ENCODE measurements at regions not wholly inside any gene's neighbourhood (a gene's known extent, or its start where the extent isn't known, plus 50 kb on each side); places are given as distances from the start of the nearest gene placed in this dataset.

GRCh38 chr13:111510502-111511218, 190.2 kb downstream of the TEX29 start:
- no peaks in the 10 kb centered on the region for H3K36me3 ChIP-seq (ENCODE audit: insufficient read depth)
- H3K4me2 ChIP-seq, result no peak overlapping the region
- ATAC-seq (no peak), DNase-seq (ENCODE audit: low spot score) (no peak)
- H3F3A ChIP-seq (replicated peaks; ENCODE audit: low read depth), result no peaks in the 10 kb centered on the region; the same call in 1 of the 2 replicates
- Mint-ChIP-seq H3K27me3 (ENCODE audit: insufficient read depth, low read depth, poor library complexity) (peaks cover 7% of the 10 kb centered on the region), H3K4me3 (no peak overlapping the region), H3K36me3 (ENCODE audit: low read depth) (no peaks in the 10 kb centered on the region), H3K27ac (no peak overlapping the region), H3K4me1 (peaks cover 5% of the 10 kb centered on the region; the same call in 1 of the 3 replicates), H3K9me3 (no peaks in the 10 kb centered on the region; the same call in 2 of the 3 replicates)
- H3K4me1 ChIP-seq (ENCODE audit: insufficient read depth), result peaks cover 5% of the 10 kb centered on the region; the same call in 1 of the 2 replicates
- no peaks in the 10 kb centered on the region for H4K20me1 ChIP-seq (replicated peaks; ENCODE audit: insufficient read depth)
- no peak overlapping the region for H3K4me3 ChIP-seq
- no peak overlapping the region for H2AFZ ChIP-seq
- H3K27me3 ChIP-seq (ENCODE audit: insufficient read depth), result no peaks in the 10 kb centered on the region
- H3K27ac ChIP-seq (ENCODE audit: low read depth), result no peak overlapping the region
- TF ChIP-seq POLR2AphosphoS5 (IDR thresholded peaks at IDR 0.05; ENCODE audit: low read depth) (no peak), CREB1 (CRISPR knock-in tag; IDR thresholded peaks at IDR 0.05; ENCODE audit: low read depth) (no peak), JUNB (IDR thresholded peaks at IDR 0.05; ENCODE audit: unreplicated experiment) (no peak), ZNF331 (CRISPR knock-in tag; IDR thresholded peaks at IDR 0.05; ENCODE audit: low read depth) (no peak), ZNF114 (CRISPR knock-in tag; IDR thresholded peaks at IDR 0.05) (no peak), ETS1 (IDR thresholded peaks at IDR 0.05) (no peak), REST (IDR thresholded peaks at IDR 0.05; ENCODE audit: unreplicated experiment) (no peak), STAT1 (IDR thresholded peaks at IDR 0.05; ENCODE audit: unreplicated experiment) (no peak), NANOG (IDR thresholded peaks at IDR 0.05; ENCODE audit: borderline replicate concordance) (no peak), EZH2phosphoT487 (IDR thresholded peaks at IDR 0.05; ENCODE audit: unreplicated experiment) (no peak), EZH2 (IDR thresholded peaks at IDR 0.05; ENCODE audit: low read depth, unreplicated experiment) (no peak)
- TF ChIP-seq, protein P1, sequence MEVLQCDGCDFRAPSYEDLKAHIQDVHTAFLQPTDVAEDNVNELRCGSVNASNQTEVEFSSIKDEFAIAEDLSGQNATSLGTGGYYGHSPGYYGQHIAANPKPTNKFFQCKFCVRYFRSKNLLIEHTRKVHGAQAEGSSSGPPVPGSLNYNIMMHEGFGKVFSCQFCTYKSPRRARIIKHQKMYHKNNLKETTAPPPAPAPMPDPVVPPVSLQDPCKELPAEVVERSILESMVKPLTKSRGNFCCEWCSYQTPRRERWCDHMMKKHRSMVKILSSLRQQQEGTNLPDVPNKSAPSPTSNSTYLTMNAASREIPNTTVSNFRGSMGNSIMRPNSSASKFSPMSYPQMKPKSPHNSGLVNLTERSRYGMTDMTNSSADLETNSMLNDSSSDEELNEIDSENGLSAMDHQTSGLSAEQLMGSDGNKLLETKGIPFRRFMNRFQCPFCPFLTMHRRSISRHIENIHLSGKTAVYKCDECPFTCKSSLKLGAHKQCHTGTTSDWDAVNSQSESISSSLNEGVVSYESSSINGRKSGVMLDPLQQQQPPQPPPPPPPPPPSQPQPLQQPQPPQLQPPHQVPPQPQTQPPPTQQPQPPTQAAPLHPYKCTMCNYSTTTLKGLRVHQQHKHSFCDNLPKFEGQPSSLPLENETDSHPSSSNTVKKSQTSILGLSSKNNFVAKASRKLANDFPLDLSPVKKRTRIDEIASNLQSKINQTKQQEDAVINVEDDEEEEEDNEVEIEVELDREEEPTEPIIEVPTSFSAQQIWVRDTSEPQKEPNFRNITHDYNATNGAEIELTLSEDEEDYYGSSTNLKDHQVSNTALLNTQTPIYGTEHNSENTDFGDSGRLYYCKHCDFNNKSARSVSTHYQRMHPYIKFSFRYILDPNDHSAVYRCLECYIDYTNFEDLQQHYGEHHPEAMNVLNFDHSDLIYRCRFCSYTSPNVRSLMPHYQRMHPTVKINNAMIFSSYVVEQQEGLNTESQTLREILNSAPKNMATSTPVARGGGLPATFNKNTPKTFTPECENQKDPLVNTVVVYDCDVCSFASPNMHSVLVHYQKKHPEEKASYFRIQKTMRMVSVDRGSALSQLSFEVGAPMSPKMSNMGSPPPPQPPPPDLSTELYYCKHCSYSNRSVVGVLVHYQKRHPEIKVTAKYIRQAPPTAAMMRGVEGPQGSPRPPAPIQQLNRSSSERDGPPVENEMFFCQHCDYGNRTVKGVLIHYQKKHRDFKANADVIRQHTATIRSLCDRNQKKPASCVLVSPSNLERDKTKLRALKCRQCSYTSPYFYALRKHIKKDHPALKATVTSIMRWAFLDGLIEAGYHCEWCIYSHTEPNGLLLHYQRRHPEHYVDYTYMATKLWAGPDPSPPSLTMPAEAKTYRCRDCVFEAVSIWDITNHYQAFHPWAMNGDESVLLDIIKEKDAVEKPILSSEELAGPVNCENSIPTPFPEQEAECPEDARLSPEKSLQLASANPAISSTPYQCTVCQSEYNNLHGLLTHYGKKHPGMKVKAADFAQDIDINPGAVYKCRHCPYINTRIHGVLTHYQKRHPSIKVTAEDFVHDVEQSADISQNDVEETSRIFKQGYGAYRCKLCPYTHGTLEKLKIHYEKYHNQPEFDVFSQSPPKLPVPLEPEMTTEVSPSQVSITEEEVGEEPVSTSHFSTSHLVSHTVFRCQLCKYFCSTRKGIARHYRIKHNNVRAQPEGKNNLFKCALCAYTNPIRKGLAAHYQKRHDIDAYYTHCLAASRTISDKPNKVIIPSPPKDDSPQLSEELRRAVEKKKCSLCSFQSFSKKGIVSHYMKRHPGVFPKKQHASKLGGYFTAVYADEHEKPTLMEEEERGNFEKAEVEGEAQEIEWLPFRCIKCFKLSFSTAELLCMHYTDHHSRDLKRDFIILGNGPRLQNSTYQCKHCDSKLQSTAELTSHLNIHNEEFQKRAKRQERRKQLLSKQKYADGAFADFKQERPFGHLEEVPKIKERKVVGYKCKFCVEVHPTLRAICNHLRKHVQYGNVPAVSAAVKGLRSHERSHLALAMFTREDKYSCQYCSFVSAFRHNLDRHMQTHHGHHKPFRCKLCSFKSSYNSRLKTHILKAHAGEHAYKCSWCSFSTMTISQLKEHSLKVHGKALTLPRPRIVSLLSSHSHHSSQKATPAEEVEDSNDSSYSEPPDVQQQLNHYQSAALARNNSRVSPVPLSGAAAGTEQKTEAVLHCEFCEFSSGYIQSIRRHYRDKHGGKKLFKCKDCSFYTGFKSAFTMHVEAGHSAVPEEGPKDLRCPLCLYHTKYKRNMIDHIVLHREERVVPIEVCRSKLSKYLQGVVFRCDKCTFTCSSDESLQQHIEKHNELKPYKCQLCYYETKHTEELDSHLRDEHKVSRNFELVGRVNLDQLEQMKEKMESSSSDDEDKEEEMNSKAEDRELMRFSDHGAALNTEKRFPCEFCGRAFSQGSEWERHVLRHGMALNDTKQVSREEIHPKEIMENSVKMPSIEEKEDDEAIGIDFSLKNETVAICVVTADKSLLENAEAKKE (CRISPR knock-in tag; IDR thresholded peaks at IDR 0.05), result no peak
- TF ChIP-seq, protein P2, sequence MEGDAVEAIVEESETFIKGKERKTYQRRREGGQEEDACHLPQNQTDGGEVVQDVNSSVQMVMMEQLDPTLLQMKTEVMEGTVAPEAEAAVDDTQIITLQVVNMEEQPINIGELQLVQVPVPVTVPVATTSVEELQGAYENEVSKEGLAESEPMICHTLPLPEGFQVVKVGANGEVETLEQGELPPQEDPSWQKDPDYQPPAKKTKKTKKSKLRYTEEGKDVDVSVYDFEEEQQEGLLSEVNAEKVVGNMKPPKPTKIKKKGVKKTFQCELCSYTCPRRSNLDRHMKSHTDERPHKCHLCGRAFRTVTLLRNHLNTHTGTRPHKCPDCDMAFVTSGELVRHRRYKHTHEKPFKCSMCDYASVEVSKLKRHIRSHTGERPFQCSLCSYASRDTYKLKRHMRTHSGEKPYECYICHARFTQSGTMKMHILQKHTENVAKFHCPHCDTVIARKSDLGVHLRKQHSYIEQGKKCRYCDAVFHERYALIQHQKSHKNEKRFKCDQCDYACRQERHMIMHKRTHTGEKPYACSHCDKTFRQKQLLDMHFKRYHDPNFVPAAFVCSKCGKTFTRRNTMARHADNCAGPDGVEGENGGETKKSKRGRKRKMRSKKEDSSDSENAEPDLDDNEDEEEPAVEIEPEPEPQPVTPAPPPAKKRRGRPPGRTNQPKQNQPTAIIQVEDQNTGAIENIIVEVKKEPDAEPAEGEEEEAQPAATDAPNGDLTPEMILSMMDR (conservative IDR thresholded peaks at IDR 0.05; ENCODE audit: low read depth in 2 of 2), result no peak
- H3K79me2 ChIP-seq (replicated peaks; ENCODE audit: insufficient read depth), result no peaks in the 10 kb centered on the region
- peaks cover 7% of the 10 kb centered on the region; the same call in 1 of the 2 replicates for H3K9me2 ChIP-seq (ENCODE audit: insufficient read depth)

Measured in GM23338 (cell line).